HepG2 (cell line): ENCODE measurements at regions not wholly inside any gene's neighbourhood (a gene's known extent, or its start where the extent isn't known, plus 50 kb on each side); places are given as distances from the start of the nearest gene placed in this dataset.

ENCODE experiments used
- ATAC-seq: fragments of 200-7000 bp; cut with Tn5 transposase; 3 replicates; pipeline ENCODE4 v1.9.1; 2020; ENCODE audit warnings: mild to moderate bottlenecking, moderate library complexity
- BruUV-seq: library from RNA; stranded (reverse); fragments of 400-500 nt; replicated peaks from 2 replicates; lab custom pipeline; 2021; lab: Mats Ljungman, UMichigan
- CTCF ChIA-PET: fragments of 300-600 bp; formaldehyde crosslinking; extraction: SDS; loops from one replicate; lab custom pipeline; 2021; ENCODE audit warnings: low total read pairs, inconsistent platforms, low intra/inter-chr PET ratio; lab: Yijun Ruan, JAX
- POLR2A ChIA-PET: fragments of 350-600 bp; sonication (Branson Sonifier 250); formaldehyde crosslinking; loops from one replicate; lab custom pipeline; 2020; ENCODE audit warnings: antibody characterized with exemption, inconsistent platforms; lab: Yijun Ruan, JAX
- DNase-seq: peaks from one replicate; pipeline ENCODE4 v3.0.0-alpha.2; 2015; ENCODE audit warnings: low spot score
- FAIRE-seq: peaks from 3 replicates; lab custom pipeline; 2011; peaks lifted over from hg19 to GRCh38; lab: Jason Lieb, UNC
- H2AFZ ChIP-seq: one replicate; pipeline ENCODE4 v1.6.1; 2011; ENCODE audit warnings: low read length, inconsistent platforms
- H3K27ac ChIP-seq: fragments of 300-600 bp; 3 replicates; pipeline ENCODE4 v1.8.0; 2011; ENCODE audit warnings: mixed run types, mild to moderate bottlenecking, mixed read lengths, low read length, inconsistent platforms; ENCODE audit not compliant: insufficient read depth; ENCODE audit errors: extremely low read length
- H3K27me3 ChIP-seq, 2 experiments: fragments of 200-600 bp in 1 of 2; 2 replicates in 1 of 2; 3 replicates in 1 of 2; pipeline versions ENCODE4 v1.6.0 to v1.8.0; 2011; ENCODE audit warnings: low read length in 2 of 2, mild to moderate bottlenecking in 2 of 2, moderate library complexity in 2 of 2, inconsistent platforms in 1 of 2; ENCODE audit not compliant: insufficient read depth in 2 of 2, control insufficient read depth in 1 of 2
- H3K36me3 ChIP-seq, 2 experiments: fragments of 200-600 bp in 1 of 2; replicated peaks in 1 of 2; 2 replicates in 1 of 2; 3 replicates in 1 of 2; pipeline versions ENCODE4 v1.5.1 to v1.8.0; 2011; ENCODE audit warnings: low read length in 2 of 2, inconsistent platforms in 1 of 2; ENCODE audit not compliant: insufficient read depth in 2 of 2, control insufficient read depth in 1 of 2
- H3K4me1 ChIP-seq: 2 replicates; pipeline ENCODE4 v1.5.1; 2012; ENCODE audit warnings: low read length, inconsistent platforms; ENCODE audit not compliant: insufficient read depth
- H3K4me2 ChIP-seq: 2 replicates; pipeline ENCODE4 v1.6.0; 2011; ENCODE audit warnings: low read depth, low read length, inconsistent platforms
- H3K4me3 ChIP-seq, 3 experiments: fragments of 200-600 bp in 1 of 3; sonication (generic), shearing (Covaris generic) in 1 of 3; replicated peaks in 1 of 3; 2 replicates each; pipeline ENCODE4 v1.5.1; 2011 to 2016; ENCODE audit warnings: low read length in 3 of 3, inconsistent platforms in 2 of 3, low read depth in 2 of 3, mild to moderate bottlenecking in 2 of 3, control low read depth in 1 of 3, mixed read lengths in 1 of 3; ENCODE audit not compliant: insufficient read depth in 1 of 3
- H3K79me2 ChIP-seq: one replicate; pipeline ENCODE4 v1.6.1; 2011; ENCODE audit warnings: low read length, inconsistent platforms; ENCODE audit not compliant: insufficient read depth
- H3K9ac ChIP-seq: 2 replicates; pipeline ENCODE4 v1.6.0; 2011; ENCODE audit warnings: mild to moderate bottlenecking, low read depth, low read length, inconsistent platforms; ENCODE audit not compliant: insufficient read depth
- H3K9me3 ChIP-seq: 2 replicates; pipeline ENCODE4 v1.5.1; 2012; ENCODE audit warnings: mild to moderate bottlenecking, low read length
- H4K20me1 ChIP-seq: 2 replicates; pipeline ENCODE4 v1.6.0; 2011; ENCODE audit warnings: inconsistent platforms, mild to moderate bottlenecking, low read length, moderate library complexity; ENCODE audit not compliant: insufficient read depth
- ARNT2 ChIP-seq: sonication (generic); formaldehyde crosslinking; IDR thresholded peaks from 2 replicates; pipeline ENCODE4 v1.8.0; 2022; ENCODE audit warnings: mild to moderate bottlenecking, low read depth, missing genetic modification reagents, moderate library complexity
- GATA4 ChIP-seq: sonication (generic); IDR thresholded peaks from 2 replicates; pipeline ENCODE4 v1.6.1; 2016; ENCODE audit warnings: antibody characterized with exemption, low read depth, borderline replicate concordance
- GLMP ChIP-seq: sonication (generic); formaldehyde crosslinking; IDR thresholded peaks from 2 replicates; pipeline ENCODE4 v1.9.0; 2021; ENCODE audit warnings: missing genetic modification reagents, mild to moderate bottlenecking, borderline replicate concordance
- HNF4G ChIP-seq, 2 experiments: sonication (generic) in 1 of 2; formaldehyde crosslinking in 1 of 2; IDR thresholded peaks; 2 replicates each; pipeline versions ENCODE4 v1.4.0 to v1.6.1; 2011 to 2020; ENCODE audit warnings: borderline replicate concordance in 2 of 2, low read depth in 2 of 2, mild to moderate bottlenecking in 2 of 2, low read length in 1 of 2, missing genetic modification reagents in 1 of 2, moderate library complexity in 1 of 2
- MAX ChIP-seq: IDR thresholded peaks from 2 replicates; pipeline ENCODE4 v1.6.1; 2012; ENCODE audit warnings: inconsistent platforms
- MIER2 ChIP-seq: IDR thresholded peaks from 2 replicates; pipeline ENCODE4 v1.6.1; 2016; ENCODE audit warnings: missing biosample characterization, missing genetic modification reagents
- MXD3 ChIP-seq: IDR thresholded peaks from 2 replicates; pipeline ENCODE4 v1.6.1; 2016; ENCODE audit warnings: mild to moderate bottlenecking, missing biosample characterization, missing genetic modification reagents
- NR2F2 ChIP-seq: IDR thresholded peaks from 2 replicates; pipeline ENCODE4 v1.6.1; 2012; ENCODE audit warnings: low read depth, inconsistent platforms, borderline replicate concordance
- PHF21A ChIP-seq: sonication (generic); formaldehyde crosslinking; IDR thresholded peaks from 2 replicates; pipeline ENCODE4 v1.5.0; 2020; ENCODE audit warnings: mild to moderate bottlenecking, missing genetic modification reagents
- POLR2A ChIP-seq, 2 experiments: IDR thresholded peaks; 2 replicates each; pipeline ENCODE4 v1.6.1; 2011; ENCODE audit warnings: low read depth in 2 of 2, low read length in 2 of 2, mild to moderate bottlenecking in 1 of 2, moderate library complexity in 1 of 2; ENCODE audit not compliant: insufficient read depth in 1 of 2
- SNAI1 ChIP-seq: sonication (generic); formaldehyde crosslinking; IDR thresholded peaks from 2 replicates; pipeline ENCODE4 v1.5.0; 2020; ENCODE audit warnings: mild to moderate bottlenecking, missing genetic modification reagents, borderline replicate concordance
- SNAPC4 ChIP-seq: sonication (generic); formaldehyde crosslinking; IDR thresholded peaks from 2 replicates; pipeline ENCODE4 v1.4.0; 2020; ENCODE audit warnings: mild to moderate bottlenecking, missing genetic modification reagents
- ZNF256 ChIP-seq: sonication (generic); formaldehyde crosslinking; conservative IDR thresholded peaks from 2 replicates; pipeline ENCODE4 v1.4.0; 2020; ENCODE audit warnings: missing genetic modification reagents
- in situ Hi-C: cut with HindIII; loops from 2 replicates; pipeline ENCODE4 v1.10.0; 2017; ENCODE audit warnings: low pct_unique_long_range_greater_than_20kb; ENCODE audit not compliant: extremely low pct_ligation_motif_present
- intact Hi-C: fragments of 100-400 bp; cut with micrococcal nuclease; formaldehyde crosslinking; loops from one replicate; pipeline ENCODE4 v1.10.0; 2022; ENCODE audit not compliant: unreplicated experiment

- in situ Hi-C loops: no loop called here
- no peak overlapping the region for H3K4me2 ChIP-seq
- no peak overlapping the region for H3K27ac ChIP-seq
- no peaks in the 10 kb centered on the region for H3K79me2 ChIP-seq
- ChIA-PET POLR2A (no interaction called here), CTCF (no interaction called here)
- H3K27me3 ChIP-seq: no peaks in the 10 kb centered on the region; a peak in 1 of 5 replicates
- no peak for FAIRE-seq
- no peak for ATAC-seq
- no peaks in the 10 kb centered on the region for H4K20me1 ChIP-seq
- H3K4me1 ChIP-seq: no peaks in the 10 kb centered on the region
- no peaks in the 10 kb centered on the region for H3K36me3 ChIP-seq
- H3K9me3 ChIP-seq: no peaks in the 10 kb centered on the region
- no TSS peak for BruUV-seq
- H3K4me3 ChIP-seq: no peak overlapping the region
- H3K9ac ChIP-seq: no peak overlapping the region
- DNase-seq: no peak
- TF ChIP-seq MAX: no peak
- no peak for TF ChIP-seq PHF21A
- TF ChIP-seq NR2F2: no peak
- TF ChIP-seq MIER2 (CRISPR knock-in tag): no peak
- TF ChIP-seq GLMP (CRISPR knock-in tag): no peak
- no peak for TF ChIP-seq SNAPC4 (CRISPR knock-in tag)
- no peak for TF ChIP-seq ARNT2
- no peak for TF ChIP-seq GATA4
- no peak for TF ChIP-seq SNAI1 (CRISPR knock-in tag)
- no peak for TF ChIP-seq ZNF256 (CRISPR knock-in tag)
- TF ChIP-seq HNF4G (IDR thresholded peaks at IDR 0.05; ENCODE audit: borderline replicate concordance, low read depth, low read length): no peak
- no peak for TF ChIP-seq HNF4G (CRISPR knock-in tag; IDR thresholded peaks at IDR 0.05; ENCODE audit: borderline replicate concordance, low read depth)
- no peak for TF ChIP-seq MXD3 (CRISPR knock-in tag)
- TF ChIP-seq POLR2A (IDR thresholded peaks at IDR 0.05; ENCODE audit: insufficient read depth in 1 of 2, low read depth in 2 of 2, low read length in 2 of 2): no peak
- TF ChIP-seq, all 625 proteins: peak for 0
- H2AFZ ChIP-seq: no peak overlapping the region
- intact Hi-C loops: no loop called here
Measured at GRCh38 chr3:117135207-117135606, 425.6 kb downstream of the TUSC7 start.
